NCI-H2227 (cell line): ENCODE measurements at regions not wholly inside any gene's neighbourhood (a gene's known extent, or its start where the extent isn't known, plus 50 kb on each side); places are given as distances from the start of the nearest gene placed in this dataset.
"Not testable (repeated sequence)": the region's sequence is repeated elsewhere in the genome, so short reads cannot be mapped to it uniquely, and the experiment has no call there.

Source experiments
- DNase-seq: peaks from one replicate; lab custom pipeline; 2025; ENCODE audit not compliant: unreplicated experiment; lab: John Stamatoyannopoulos, UW

GRCh38 chr12:63508543-63508942 lies 159.8 kb downstream of the DPY19L2 start:
- DNase-seq, result no peak

DNA sequence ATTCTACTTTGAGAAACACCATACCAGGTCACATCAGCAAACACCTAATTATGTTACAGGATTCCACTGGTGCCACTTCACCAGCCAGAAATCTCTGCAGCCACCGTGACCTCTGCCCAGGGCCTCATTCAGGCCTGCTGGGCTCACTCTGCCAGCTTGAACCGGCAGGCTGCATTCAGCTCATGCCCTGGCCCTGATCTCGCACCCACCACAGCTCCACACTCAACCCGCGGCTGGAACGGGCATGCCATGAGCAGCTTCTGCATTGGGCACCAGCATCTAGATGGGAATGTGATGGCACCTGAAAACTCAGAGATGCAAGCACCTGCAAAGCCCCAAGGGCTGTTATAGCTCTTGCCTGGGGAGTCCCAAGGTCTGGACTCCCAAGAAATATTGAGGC lies 168.7 kb downstream of the DPY19L2 start:
- peak; percentile 2 for DNase-seq

DNA sequence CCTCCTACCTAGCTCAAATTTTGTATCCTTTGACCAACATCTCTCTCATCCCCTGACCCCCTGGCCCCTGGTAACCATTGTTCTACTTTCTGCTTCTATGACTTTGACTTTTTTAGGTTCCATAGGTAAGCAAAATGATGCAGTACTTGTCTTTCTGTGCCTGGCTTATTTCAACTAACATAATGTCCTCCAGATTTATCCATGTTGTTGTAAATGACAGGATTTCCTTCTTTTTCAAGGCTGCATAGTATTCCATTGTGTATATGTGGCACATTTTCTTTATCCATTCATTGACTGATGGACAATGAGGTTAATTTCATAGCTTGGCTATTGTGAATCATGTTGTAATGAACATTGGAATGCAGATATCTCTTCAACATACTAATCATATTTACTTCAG lies 170.1 kb downstream of the DPY19L2 start:
- DNase-seq, result no peak

- DNase-seq, result no peak
These were observed 171.6 kb downstream of the DPY19L2 start for GRCh38 chr12:63496654-63497053.

DNA sequence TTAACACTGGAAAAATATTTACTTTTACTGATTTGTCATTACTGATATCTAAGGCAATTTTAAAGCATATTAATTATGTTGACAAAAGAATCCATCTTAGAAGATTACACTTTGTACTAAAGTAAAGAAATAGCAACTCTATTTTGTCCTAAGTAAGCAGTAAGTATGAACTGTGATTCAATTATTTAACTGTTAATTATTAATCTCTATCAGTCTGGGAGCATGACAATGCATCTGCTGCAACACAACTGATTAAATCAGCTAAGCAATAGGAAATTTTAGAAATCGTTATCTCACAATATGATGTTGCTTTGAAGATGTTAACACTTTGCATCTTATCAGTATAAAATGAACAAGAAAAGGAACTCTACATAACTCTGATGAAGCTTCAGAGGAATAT lies 172.3 kb downstream of the DPY19L2 start:
- no peak for DNase-seq

DNA sequence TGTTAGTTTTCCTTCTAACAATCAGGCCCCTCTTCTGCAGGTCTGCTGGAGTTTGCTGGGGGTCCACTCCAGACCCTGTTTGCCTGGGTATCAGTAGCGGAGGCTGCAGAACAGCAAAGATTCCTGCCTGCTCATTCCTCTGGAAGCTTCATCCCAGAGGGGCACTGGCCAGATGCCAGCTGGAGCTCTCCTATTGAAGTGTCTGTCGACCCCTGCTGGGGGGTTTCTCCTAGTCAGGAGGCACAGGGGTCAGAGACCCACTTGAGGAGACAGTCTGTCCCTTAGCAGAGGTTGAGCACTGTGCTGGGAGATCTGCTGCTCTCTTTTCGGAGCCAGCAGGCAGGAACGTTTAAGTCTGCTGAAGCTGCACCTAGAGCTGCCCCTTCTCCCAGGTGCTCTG lies 174.9 kb downstream of the DPY19L2 start:
- DNase-seq, result not testable (repeated sequence)

DNA sequence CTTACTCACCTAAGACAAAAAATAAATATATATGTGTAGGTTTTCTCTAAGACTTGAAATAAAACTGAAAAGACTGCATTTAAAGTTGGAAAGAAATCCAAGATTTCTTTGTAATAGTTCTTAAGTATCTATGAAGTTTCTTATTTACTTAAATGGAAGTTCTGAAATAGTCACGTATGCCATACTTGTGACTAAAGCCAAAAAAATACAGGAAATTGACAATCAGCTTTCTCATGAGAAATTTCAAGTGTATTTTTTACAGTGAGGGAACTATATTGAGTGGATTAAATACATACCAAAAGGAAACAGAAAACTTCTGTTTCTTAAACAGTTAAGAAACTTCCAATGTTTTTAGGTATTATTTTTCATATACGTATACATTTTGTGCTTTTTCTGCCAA lies 188.1 kb downstream of the DPY19L2 start:
- no peak for DNase-seq

DNA sequence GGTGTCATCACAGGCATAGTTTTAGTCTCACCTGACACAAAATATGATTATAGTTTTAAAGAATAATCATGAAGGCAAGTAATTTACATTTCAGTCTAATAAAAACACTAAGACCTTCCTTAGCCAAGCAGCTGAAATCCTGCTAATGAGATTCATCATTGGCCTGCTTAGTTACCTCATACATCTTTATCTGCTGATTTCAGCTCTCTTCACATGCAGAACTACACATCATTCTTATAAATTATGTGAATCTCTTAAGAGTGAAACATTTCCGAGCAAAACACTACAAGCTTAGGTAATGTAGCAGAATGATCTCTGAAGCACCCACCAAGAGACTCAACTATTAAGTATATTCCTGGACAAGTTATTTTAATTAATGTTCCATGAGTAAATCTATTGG lies 198.1 kb downstream of the DPY19L2 start:
- no peak for DNase-seq

DNA sequence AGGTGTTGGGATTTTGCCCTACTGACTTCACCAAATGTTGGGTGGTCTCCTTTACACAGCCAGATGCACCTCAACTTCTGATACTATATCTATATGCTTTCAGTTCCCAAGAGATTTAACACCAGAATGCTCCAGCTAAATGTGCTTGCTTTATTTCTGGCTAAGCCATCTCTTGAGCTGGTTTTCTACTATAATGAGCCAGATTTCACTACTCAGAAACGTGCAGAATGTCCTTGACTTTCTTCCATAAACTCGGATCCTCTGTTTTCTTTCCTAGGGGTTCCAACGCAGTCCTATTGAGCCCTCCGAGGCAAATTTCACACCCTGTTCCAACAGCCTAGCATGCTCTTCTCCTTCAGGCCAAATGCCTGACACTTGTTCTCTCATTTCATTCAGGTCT lies 200.3 kb downstream of the DPY19L2 start:
- DNase-seq, result no peak

DNA sequence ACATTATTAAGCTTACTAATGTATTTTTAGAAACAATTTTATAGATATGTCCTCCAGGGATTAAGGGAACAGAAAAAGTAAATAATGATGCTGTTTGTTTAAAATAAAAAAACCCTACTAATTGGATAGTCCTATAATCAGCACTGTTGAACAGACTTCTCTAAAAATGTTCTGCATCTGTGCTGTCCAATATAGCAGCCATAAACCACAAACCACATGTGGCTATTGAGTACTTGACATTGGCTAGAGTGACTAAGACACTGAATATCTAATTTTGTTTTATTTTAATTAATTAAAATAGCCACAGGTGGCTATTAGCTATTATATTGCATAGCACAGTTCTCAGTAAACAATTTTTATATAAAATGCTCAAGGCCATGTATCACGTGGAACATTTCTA lies 210.4 kb downstream of the DPY19L2 start:
- DNase-seq, result no peak

DNA sequence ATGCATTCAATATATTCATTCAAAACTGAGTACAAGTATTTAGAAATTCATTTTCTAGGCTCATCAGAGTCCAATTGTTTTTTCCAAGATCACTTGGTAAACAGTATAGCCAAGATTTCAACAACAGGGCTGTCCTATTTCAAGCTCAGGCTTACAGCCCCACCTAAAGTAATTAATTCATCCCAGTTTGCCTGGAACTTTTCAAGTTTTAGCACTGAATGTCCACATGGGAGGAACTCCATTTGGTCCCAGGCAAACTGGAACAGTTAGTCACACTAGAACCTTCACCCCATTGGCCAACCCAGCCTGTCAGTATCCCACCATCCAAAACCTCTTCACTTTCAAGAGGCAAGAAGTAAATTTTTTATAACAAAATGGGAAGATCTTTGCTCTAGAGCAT lies 210.9 kb downstream of the DPY19L2 start:
- no peak for DNase-seq

- DNase-seq, result no peak
These were observed 217.5 kb downstream of the DPY19L2 start for GRCh38 chr12:63450816-63451215.

GRCh38 chr12:63450334-63450733 lies 218.0 kb downstream of the DPY19L2 start:
- no peak for DNase-seq

DNA sequence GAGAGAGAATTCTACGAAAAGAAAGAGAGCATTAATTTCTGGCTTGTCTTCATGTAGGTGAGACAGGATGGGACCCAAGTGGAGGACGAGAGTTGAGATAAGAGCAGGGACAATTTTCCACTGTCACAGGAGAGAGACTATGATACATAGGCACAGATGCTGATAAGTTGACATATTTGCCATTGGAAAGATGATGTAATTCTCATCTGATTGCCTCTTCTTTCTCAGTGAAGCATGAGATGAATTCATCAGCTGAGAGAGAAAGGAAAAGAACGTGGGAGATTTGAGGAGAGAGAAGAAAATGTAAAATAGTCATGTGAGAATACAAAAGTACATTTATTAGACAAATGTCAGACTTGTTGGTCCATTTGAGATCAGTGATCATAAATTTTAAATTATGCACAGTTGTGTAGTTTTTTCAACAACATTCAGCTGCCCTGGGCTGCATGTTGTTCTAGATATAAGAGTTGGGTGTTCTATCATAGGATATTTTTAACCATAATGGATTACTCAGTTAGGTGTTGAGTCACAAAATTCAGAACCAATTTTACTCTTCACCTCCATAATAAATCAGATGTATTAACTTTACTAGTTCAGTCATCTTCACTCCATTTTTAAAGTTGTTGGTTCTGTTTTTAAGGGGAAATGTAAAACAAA lies 222.9 kb downstream of the DPY19L2 start:
- DNase-seq, result no peak

- no peak for DNase-seq
These were observed 228.2 kb downstream of the DPY19L2 start for GRCh38 chr12:63440048-63440447.

DNA sequence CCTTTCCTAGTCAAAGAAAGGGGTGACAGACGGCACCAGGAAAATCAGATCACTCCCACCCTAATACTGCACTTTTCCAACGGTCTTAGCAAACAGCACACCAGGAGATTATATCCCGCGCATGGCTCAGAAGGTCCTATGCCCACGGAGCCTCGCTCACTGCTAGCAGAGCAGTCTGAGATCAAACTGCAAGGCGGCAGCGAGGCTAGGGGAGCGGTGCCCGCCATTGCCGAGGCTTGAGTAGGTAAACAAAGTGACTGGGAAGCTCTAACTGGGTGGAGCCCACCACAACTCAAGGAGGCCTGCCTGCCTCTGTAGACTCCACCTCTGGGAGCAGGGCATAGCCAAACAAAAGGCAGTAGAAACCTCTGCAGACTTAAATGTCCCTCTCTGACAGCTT lies 233.9 kb downstream of the DPY19L2 start:
- DNase-seq, result not testable (repeated sequence)

GRCh38 chr12:63427969-63428368 lies 240.3 kb downstream of the DPY19L2 start:
- not testable (repeated sequence) for DNase-seq

DNA sequence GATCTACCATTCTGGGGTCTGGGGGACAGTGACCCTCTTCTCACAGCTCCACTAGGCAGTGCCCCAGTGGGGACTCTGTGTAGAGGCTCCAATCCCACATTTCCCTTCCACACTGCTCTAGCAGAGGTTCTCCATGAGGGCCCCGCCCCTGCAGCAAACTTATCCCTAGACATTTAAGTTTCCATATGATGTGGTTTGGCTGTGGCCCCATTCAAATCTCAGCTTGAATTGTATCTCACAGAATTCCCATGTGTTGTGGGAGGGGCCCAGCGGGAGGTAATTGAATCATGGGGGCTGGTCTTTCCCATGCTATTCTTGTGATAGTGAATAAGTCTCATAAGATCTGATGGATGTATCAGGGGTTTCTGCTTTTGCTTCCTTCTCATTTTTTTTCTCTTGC lies 241.3 kb downstream of the DPY19L2 start:
- not testable (repeated sequence) for DNase-seq

DNA sequence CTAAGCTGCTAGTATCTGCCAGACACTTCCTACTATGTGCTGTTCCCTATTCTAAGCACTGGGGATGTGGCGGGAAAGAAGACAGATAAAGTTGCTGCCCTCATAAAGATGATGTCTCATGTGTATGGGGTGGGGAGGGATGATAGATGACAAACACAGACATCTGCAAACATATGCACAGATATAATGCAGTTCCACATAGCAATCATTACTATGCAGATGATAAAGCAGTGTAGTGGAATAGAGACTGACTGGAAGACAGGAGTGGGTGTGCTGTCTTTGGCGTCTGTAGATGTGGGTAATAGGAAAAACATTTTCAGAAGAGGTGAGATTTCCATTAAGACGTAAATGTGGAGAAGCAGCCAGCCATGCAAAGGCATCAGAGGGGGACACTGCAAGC lies 243.6 kb downstream of the DPY19L2 start:
- DNase-seq, result no peak

DNA sequence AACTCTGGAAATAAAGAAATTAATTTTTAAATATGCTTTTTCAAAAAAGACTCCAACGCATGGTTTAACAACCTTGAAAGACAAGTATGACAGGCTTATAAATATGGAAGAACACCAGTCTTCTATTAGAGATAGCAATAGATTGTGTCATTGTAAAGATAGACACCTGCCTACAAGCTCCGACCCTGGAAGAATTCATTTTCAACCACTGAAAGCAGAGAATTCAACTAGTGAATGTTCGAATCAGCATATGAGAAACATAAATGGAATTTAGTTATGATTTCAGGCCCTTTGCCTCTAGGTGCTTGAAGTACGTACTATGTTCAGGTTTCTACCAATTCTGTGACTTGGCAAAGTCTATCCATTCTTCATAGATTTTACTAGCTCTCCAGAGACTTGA lies 244.5 kb downstream of the DPY19L2 start:
- no peak for DNase-seq

DNA sequence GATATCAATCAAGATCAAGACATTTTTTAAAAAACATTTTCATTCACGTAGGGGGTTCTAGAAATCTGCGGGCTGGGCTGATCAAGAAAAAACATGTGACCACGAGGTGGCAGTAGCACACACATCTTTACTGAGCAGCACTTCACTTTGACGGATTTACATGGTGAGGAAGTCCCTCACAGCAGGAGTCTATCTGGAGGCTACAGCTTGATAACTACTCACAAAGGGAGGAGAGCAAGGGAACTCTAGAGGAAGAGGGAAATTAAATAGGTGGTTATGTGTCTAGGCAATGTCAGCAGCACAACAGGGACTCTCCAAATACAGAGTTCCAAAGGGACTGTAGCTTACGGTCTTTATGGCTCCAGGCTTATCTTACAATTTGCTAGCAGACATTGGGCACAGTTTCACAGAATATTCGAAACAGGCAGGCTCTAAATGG lies 248.1 kb downstream of the DPY19L2 start:
- DNase-seq, result peak; percentile 94

DNA sequence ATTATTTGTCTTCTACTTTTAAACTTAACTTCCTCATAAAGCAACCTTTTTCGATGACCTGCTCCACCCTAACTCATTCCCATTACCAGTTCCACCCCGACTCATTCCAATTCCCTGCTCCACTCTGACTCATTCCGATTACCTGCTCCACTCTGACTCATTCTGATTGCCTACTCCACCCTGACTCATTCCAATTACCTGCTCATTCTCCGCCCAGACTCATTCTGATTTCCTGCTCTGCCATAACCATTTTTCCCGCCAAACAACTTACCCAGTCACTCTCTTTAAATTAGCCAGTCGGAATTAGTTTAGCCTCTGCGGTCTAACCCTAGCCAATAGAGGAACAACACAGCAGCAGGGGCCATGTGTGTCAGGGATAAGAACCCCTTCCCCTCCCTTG lies 249.1 kb downstream of the DPY19L2 start:
- peak; percentile 22 for DNase-seq

DNA sequence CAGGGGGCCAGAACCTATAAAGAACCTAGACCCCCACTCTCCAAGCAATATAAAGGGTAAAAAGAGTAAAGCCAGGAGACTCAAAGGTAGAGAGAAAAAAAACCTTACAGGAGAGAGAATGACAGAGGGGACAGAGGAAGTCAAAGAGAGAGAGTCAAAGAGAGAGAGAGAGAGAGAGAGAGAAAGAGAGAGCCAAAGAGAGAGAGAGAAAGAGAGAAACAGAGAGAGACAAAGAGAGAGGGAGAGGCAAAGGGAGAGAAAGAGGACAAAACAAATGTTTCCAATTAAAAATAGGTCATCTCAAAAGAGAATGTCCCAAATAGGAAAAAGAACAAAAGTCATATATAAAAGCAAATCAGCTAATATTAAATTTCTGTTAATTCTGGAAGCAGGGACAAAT lies 251.5 kb downstream of the DPY19L2 start:
- DNase-seq, result no peak
